ENCODE measurements at regions not wholly inside any gene's neighbourhood (a gene's known extent, or its start where the extent isn't known, plus 50 kb on each side); places are given as distances from the start of the nearest gene placed in this dataset.

DNA sequence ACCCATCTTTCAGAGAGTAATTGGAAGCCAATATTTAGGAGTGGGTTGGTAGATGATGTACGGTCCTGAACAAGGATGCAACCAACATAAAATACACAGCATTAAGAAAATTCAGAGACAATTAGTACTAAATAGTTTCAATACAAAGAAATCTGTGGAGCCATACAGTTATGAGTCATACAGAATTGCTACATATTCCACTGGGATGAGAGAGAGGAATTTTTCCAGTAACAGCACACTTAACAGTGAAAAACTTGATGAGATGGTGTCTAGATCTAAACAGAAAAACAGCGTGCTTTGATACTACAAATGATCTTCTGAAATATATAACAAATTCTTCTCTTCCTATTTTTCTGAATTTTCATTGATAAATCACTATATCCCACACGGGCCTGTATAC, 1999.3 kb upstream of the CDH9 start:
- Mint-ChIP-seq H3K27me3 (ENCODE audit: low read depth) (no peaks in the 10 kb centered on the region), H3K4me1 (peaks cover 6% of the 10 kb centered on the region in 2 experiments), H3K9me3 (no peaks in the 10 kb centered on the region), H3K36me3 (ENCODE audit: insufficient read depth in 1 of 3, low read depth in 3 of 3) (no peaks in the 10 kb centered on the region; a peak in 1 of 7 replicates), H3K27ac (no peak overlapping the region), H3K4me3 (no peak overlapping the region)
- H4K5ac ChIP-seq (ENCODE audit: insufficient read length, low read depth, low read length): no peak overlapping the region
- no peak overlapping the region for H3K9ac ChIP-seq (ENCODE audit: extremely low read depth, insufficient read length, low read length)
- H3K4me2 ChIP-seq (ENCODE audit: insufficient read depth, insufficient read length, low read length): no peak overlapping the region
- no peak overlapping the region for H2BK15ac ChIP-seq (ENCODE audit: low read depth, low read length)
- H3K14ac ChIP-seq (ENCODE audit: insufficient read depth, low read length): no peak overlapping the region
- no CpG with 5 or more reads among the region's 3 CpGs for WGBS (ENCODE audit: extremely low coverage, insufficient read length, low lambda C conversion rate)
- no peak overlapping the region for H2BK120ac ChIP-seq (ENCODE audit: low read depth, low read length, poor library complexity, severe bottlenecking)
- H2AFZ ChIP-seq (ENCODE audit: low read length): no peak overlapping the region
- H3K79me2 ChIP-seq (ENCODE audit: insufficient read depth, low read length): no peaks in the 10 kb centered on the region
- H4K8ac ChIP-seq (replicated peaks; ENCODE audit: insufficient read length, low read depth, low read length): no peak overlapping the region
- H2BK20ac ChIP-seq (ENCODE audit: low read depth, low read length, poor library complexity, severe bottlenecking): no peak overlapping the region
- H3K9me3 ChIP-seq (ENCODE audit: control insufficient read depth, low read depth, low read length): no peaks in the 10 kb centered on the region
- H3K23ac ChIP-seq (ENCODE audit: insufficient read length, low read depth, low read length): no peak overlapping the region
- no peak overlapping the region for H3K27ac ChIP-seq (ENCODE audit: insufficient read length, low read depth, low read length)
- H3K4ac ChIP-seq (ENCODE audit: low read depth, low read length): no peak overlapping the region
- H2BK5ac ChIP-seq (ENCODE audit: insufficient read length, low read length): no peak overlapping the region
- H3K27me3 ChIP-seq (ENCODE audit: insufficient read depth, low read length): no peaks in the 10 kb centered on the region
- H4K91ac ChIP-seq (ENCODE audit: insufficient read length, low read depth, low read length): no peak overlapping the region
- H4K20me1 ChIP-seq (ENCODE audit: control insufficient read depth, insufficient read depth, insufficient read length): no peaks in the 10 kb centered on the region
- no peak overlapping the region for H3T11ph ChIP-seq (ENCODE audit: low read length)
- peaks cover 3% of the 10 kb centered on the region for H3K23me2 ChIP-seq (ENCODE audit: insufficient read length, low read depth, low read length, poor library complexity, severe bottlenecking)
- H2BK12ac ChIP-seq (ENCODE audit: insufficient read length, low read depth, low read length): no peak overlapping the region
- no peak for TF ChIP-seq CTCF (conservative IDR thresholded peaks at IDR 0.05)
- H3K18ac ChIP-seq (ENCODE audit: insufficient read length, low read depth, low read length): no peak overlapping the region
- H3K56ac ChIP-seq (ENCODE audit: insufficient read length, low read depth, low read length): no peak overlapping the region
- H2AK5ac ChIP-seq (ENCODE audit: insufficient read length, low read length): no peak overlapping the region
- H3K79me1 ChIP-seq (ENCODE audit: insufficient read depth, low read depth, low read length, poor library complexity, severe bottlenecking): no peaks in the 10 kb centered on the region
- H3K4me1 ChIP-seq (ENCODE audit: insufficient read depth, low read length): no peaks in the 10 kb centered on the region
- no peak for DNase-seq

Data from H9 (cell line).